Neural cell (in vitro differentiated cells): ENCODE measurements at regions not wholly inside any gene's neighbourhood (a gene's known extent, or its start where the extent isn't known, plus 50 kb on each side); places are given as distances from the start of the nearest gene placed in this dataset.

Experiments used
- H2AFZ ChIP-seq: fragments of 200-600, 300-800 bp; sonication (generic), shearing (Covaris generic); 2 replicates; pipeline ENCODE4 v1.6.0; 2014; ENCODE audit warnings: low read depth, mild to moderate bottlenecking, antibody characterized with exemption, low read length, moderate library complexity
- H3F3A ChIP-seq: fragments of 200-600 bp; shearing (Covaris generic); 2 replicates; pipeline ENCODE4 v1.6.1; 2016; ENCODE audit warnings: mild to moderate bottlenecking, moderate library complexity, mixed read lengths, antibody characterized with exemption, low read length; ENCODE audit not compliant: insufficient read depth, poor library complexity, severe bottlenecking
- H3K27ac ChIP-seq: fragments of 200-600, 300-800 bp; sonication (generic), shearing (Covaris generic); 2 replicates; pipeline ENCODE4 v1.5.1; 2014; ENCODE audit warnings: mild to moderate bottlenecking, low read length, moderate library complexity
- H3K27me3 ChIP-seq: fragments of 300-800, 200-600 bp; sonication (generic), shearing (Covaris generic); 2 replicates; pipeline ENCODE4 v1.6.0; 2014; ENCODE audit warnings: mild to moderate bottlenecking, low read depth, low read length, moderate library complexity; ENCODE audit not compliant: insufficient read depth
- H3K36me3 ChIP-seq: fragments of 300-800, 200-600 bp; sonication (generic), shearing (Covaris generic); 2 replicates; pipeline ENCODE4 v1.5.1; 2014; ENCODE audit warnings: mild to moderate bottlenecking, antibody characterized with exemption, low read length, moderate library complexity; ENCODE audit not compliant: insufficient read depth
- H3K4me2 ChIP-seq: fragments of 300-800, 200-600 bp; sonication (generic), shearing (Covaris generic); 2 replicates; pipeline ENCODE4 v1.6.0; 2014; ENCODE audit warnings: mild to moderate bottlenecking, low read length
- H3K4me3 ChIP-seq: fragments of 300-800, 200-600 bp; sonication (generic), shearing (Covaris generic); 2 replicates; pipeline ENCODE4 v1.5.1; 2014; ENCODE audit warnings: mild to moderate bottlenecking, low read length, moderate library complexity
- H3K79me2 ChIP-seq: fragments of 200-600 bp; shearing (Covaris generic); replicated peaks from 2 replicates; pipeline ENCODE4 v1.6.0; 2014; ENCODE audit warnings: mild to moderate bottlenecking, low read length, moderate library complexity; ENCODE audit not compliant: insufficient read depth
- H3K9ac ChIP-seq: fragments of 300-800, 200-600 bp; sonication (generic), shearing (Covaris generic); 2 replicates; pipeline ENCODE4 v1.6.1; 2016; ENCODE audit warnings: mild to moderate bottlenecking, low read length, mixed read lengths
- H3K9me2 ChIP-seq: fragments of 200-600 bp; shearing (Covaris generic); 2 replicates; pipeline ENCODE4 v1.6.1; 2016; ENCODE audit warnings: mild to moderate bottlenecking, low read length, mixed read lengths; ENCODE audit not compliant: insufficient read depth
- H3K9me3 ChIP-seq: fragments of 200-600, 300-800 bp; sonication (generic), shearing (Covaris generic); 2 replicates; pipeline ENCODE4 v1.6.1; 2016; ENCODE audit warnings: mild to moderate bottlenecking, mixed run types, low read length, moderate library complexity, mixed read lengths
- H4K20me1 ChIP-seq: fragments of 200-600 bp; shearing (Covaris generic); 2 replicates; pipeline ENCODE4 v1.6.1; 2016; ENCODE audit warnings: mild to moderate bottlenecking, mixed run types; ENCODE audit not compliant: insufficient read depth
- CTCF ChIP-seq: fragments of 450-650 bp; IDR thresholded peaks from 2 replicates; pipeline ENCODE4 v1.5.1; 2014; ENCODE audit warnings: antibody characterized with exemption, mild to moderate bottlenecking, moderate library complexity; ENCODE audit not compliant: poor library complexity, severe bottlenecking
- EP300 ChIP-seq: fragments of 450-650 bp; conservative IDR thresholded peaks from 2 replicates; pipeline ENCODE4 v1.6.1; 2014; ENCODE audit warnings: antibody characterized with exemption, mild to moderate bottlenecking, moderate library complexity; ENCODE audit not compliant: poor library complexity, severe bottlenecking
- EZH2 ChIP-seq: fragments of 200-600, 300-800 bp; shearing (Covaris generic), sonication (generic); IDR thresholded peaks from 2 replicates; pipeline ENCODE4 v1.6.1; 2014; ENCODE audit warnings: antibody characterized with exemption, low read length, borderline replicate concordance, mild to moderate bottlenecking; ENCODE audit not compliant: insufficient read depth, poor library complexity, severe bottlenecking
- MXI1 ChIP-seq: fragments of 450-650 bp; conservative IDR thresholded peaks from 2 replicates; pipeline ENCODE4 v1.6.1; 2014; ENCODE audit warnings: antibody characterized with exemption, mild to moderate bottlenecking; ENCODE audit not compliant: poor library complexity, severe bottlenecking
- POLR2AphosphoS5 ChIP-seq: IDR thresholded peaks from 2 replicates; pipeline ENCODE4 v1.6.1; 2012
- RAD21 ChIP-seq: fragments of 450-650 bp; conservative IDR thresholded peaks from 2 replicates; pipeline ENCODE4 v1.6.1; 2014; ENCODE audit warnings: antibody characterized with exemption, mild to moderate bottlenecking, moderate library complexity
- REST ChIP-seq: IDR thresholded peaks from 2 replicates; pipeline ENCODE4 v1.6.1; 2012; ENCODE audit warnings: borderline replicate concordance
- SMC3 ChIP-seq: fragments of 450-650 bp; conservative IDR thresholded peaks from 2 replicates; pipeline ENCODE4 v1.6.1; 2014; ENCODE audit warnings: antibody characterized with exemption, mild to moderate bottlenecking, moderate library complexity; ENCODE audit not compliant: poor library complexity
- TAF1 ChIP-seq: IDR thresholded peaks from 2 replicates; pipeline ENCODE4 v1.6.1; 2012; ENCODE audit warnings: low read depth

- H3K36me3 ChIP-seq = no peaks in the 10 kb centered on the region
- H3K9ac ChIP-seq = no peak overlapping the region
- no peak for TF ChIP-seq CTCF
- TF ChIP-seq RAD21 = no peak
- TF ChIP-seq EZH2 = no peak
- TF ChIP-seq SMC3 = no peak
- TF ChIP-seq REST = no peak
- no peaks in the 10 kb centered on the region for H3K79me2 ChIP-seq
- H3K27me3 ChIP-seq = no peaks in the 10 kb centered on the region
- H3K4me3 ChIP-seq = no peak overlapping the region
- no peak overlapping the region for H2AFZ ChIP-seq
- H3K4me2 ChIP-seq = no peak overlapping the region
- H3K9me2 ChIP-seq = no peaks in the 10 kb centered on the region
- no peaks in the 10 kb centered on the region for H3K9me3 ChIP-seq
- H4K20me1 ChIP-seq = no peaks in the 10 kb centered on the region
- H3K27ac ChIP-seq = no peak overlapping the region
- H3F3A ChIP-seq = no peaks in the 10 kb centered on the region
These were observed 261.4 kb upstream of the GBE1 start for GRCh38 chr3:82022836-82023235.

GRCh38 chr3:82020282-82020681 is 258.8 kb upstream of the GBE1 start:
- Histone ChIP-seq H3K9me2 (no peaks in the 10 kb centered on the region), H3K4me3 (no peak overlapping the region), H4K20me1 (no peaks in the 10 kb centered on the region), H3K9ac (no peak overlapping the region), H3K27ac (no peak overlapping the region), H3K79me2 (no peaks in the 10 kb centered on the region), H3K4me2 (no peak overlapping the region), H3K36me3 (no peaks in the 10 kb centered on the region), H2AFZ (no peak overlapping the region), H3K27me3 (no peaks in the 10 kb centered on the region), H3F3A (no peaks in the 10 kb centered on the region), H3K9me3 (no peaks in the 10 kb centered on the region)
- TF ChIP-seq EZH2 (no peak), RAD21 (no peak), CTCF (no peak)

- Histone ChIP-seq H4K20me1 (no peaks in the 10 kb centered on the region), H2AFZ (no peak overlapping the region), H3K9me3 (peaks cover 3% of the 10 kb centered on the region), H3K4me2 (no peak overlapping the region), H3K36me3 (no peaks in the 10 kb centered on the region), H3K27me3 (no peaks in the 10 kb centered on the region), H3K79me2 (no peaks in the 10 kb centered on the region), H3K9ac (no peak overlapping the region), H3F3A (no peaks in the 10 kb centered on the region), H3K4me3 (no peak overlapping the region), H3K27ac (no peak overlapping the region), H3K9me2 (no peaks in the 10 kb centered on the region)
- TF ChIP-seq SMC3 = no peak
- TF ChIP-seq POLR2AphosphoS5 = no peak
- TF ChIP-seq EP300 = no peak
- no peak for TF ChIP-seq MXI1
- no peak for TF ChIP-seq REST
- TF ChIP-seq EZH2 = no peak
- no peak for TF ChIP-seq TAF1
- TF ChIP-seq RAD21 = no peak
These were observed 253.8 kb upstream of the GBE1 start for GRCh38 chr3:82015241-82015640.
